K562 (cell line): ENCODE measurements at regions not wholly inside any gene's neighbourhood (a gene's known extent, or its start where the extent isn't known, plus 50 kb on each side); places are given as distances from the start of the nearest gene placed in this dataset.

Source experiments
- CHD4 ChIP-seq: fragments of 200-600 bp; sonication (generic); IDR thresholded peaks from 3 replicates; pipeline ENCODE4 v1.6.1; 2012; ENCODE audit warnings: low read depth, mild to moderate bottlenecking, mixed read lengths, low read length, inconsistent platforms; ENCODE audit not compliant: insufficient read depth, insufficient replicate concordance, poor library complexity, severe bottlenecking
- EZH2 ChIP-seq: IDR thresholded peaks from 2 replicates; pipeline ENCODE4 v1.6.1; 2012; ENCODE audit warnings: low read depth, mild to moderate bottlenecking, inconsistent platforms, low read length, borderline replicate concordance
- HDAC3 ChIP-seq: fragments of 450-650 bp; IDR thresholded peaks from 2 replicates; pipeline ENCODE4 v1.6.1; 2018; ENCODE audit warnings: borderline replicate concordance, mild to moderate bottlenecking, moderate library complexity; ENCODE audit not compliant: partially characterized antibody
- JUND ChIP-seq, 2 experiments: IDR thresholded peaks; 2 replicates in 1 of 2; 3 replicates in 1 of 2; pipeline ENCODE4 v1.6.1; 2011; ENCODE audit warnings: borderline replicate concordance in 2 of 2, low read depth in 2 of 2, low read length in 2 of 2, improper control_type of control experiment in 1 of 2, missing biosample characterization in 1 of 2, missing genetic modification characterization in 1 of 2, missing genetic modification reagents in 1 of 2
- MTA1 ChIP-seq: fragments of 450-650 bp; IDR thresholded peaks from 2 replicates; pipeline ENCODE4 v1.6.1; 2017; ENCODE audit warnings: borderline replicate concordance
- PCBP2 ChIP-seq: fragments of 200-400 bp; formaldehyde crosslinking; IDR thresholded peaks from 2 replicates; pipeline ENCODE4 v1.6.1; 2018; ENCODE audit warnings: low read length, low read depth, mild to moderate bottlenecking, moderate library complexity; ENCODE audit not compliant: poor library complexity, severe bottlenecking
- TEAD4 ChIP-seq, 2 experiments: sonication (generic) in 1 of 2; formaldehyde crosslinking in 1 of 2; IDR thresholded peaks; 2 replicates each; pipeline versions ENCODE4 v1.6.1 to v1.8.0; 2012 to 2022; ENCODE audit warnings: borderline replicate concordance in 1 of 2, inconsistent platforms in 1 of 2, low read length in 1 of 2, mild to moderate bottlenecking in 1 of 2, missing genetic modification reagents in 1 of 2
- ZNF79 ChIP-seq: fragments of 250-450 bp; sonication (Bioruptor Pico); IDR thresholded peaks from 2 replicates; pipeline ENCODE4 v1.4.0; 2020; ENCODE audit warnings: low read depth, mild to moderate bottlenecking, moderate library complexity
- TF ChIP-seq, protein P1 (sequence below): sonication (generic); formaldehyde crosslinking; IDR thresholded peaks from 2 replicates; pipeline ENCODE4 v1.5.0; 2020; ENCODE audit warnings: missing genetic modification reagents

DNA sequence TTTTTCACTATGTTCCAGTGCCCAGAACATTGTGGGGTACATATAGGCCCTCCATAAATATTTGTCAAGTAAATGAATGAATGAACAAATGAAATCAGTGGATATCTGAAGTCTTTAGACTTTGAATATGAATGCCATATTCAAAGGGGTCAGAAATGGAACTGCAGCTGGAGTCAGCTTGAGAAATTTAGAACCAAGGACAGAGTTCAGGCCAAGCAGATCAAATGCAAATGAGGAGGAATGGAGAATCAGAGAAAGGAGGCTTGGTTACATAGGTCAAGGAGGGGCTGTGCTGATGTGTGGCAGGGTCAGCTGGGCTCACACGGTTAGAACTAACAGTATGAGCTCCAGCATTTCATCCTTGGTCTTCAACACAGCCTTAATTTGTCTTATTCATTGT is 104.0 kb upstream of the SEL1L start:
- TF ChIP-seq JUND (IDR thresholded peaks at IDR 0.05; ENCODE audit: borderline replicate concordance, low read depth, low read length) (no peak), JUND (tag; IDR thresholded peaks at IDR 0.05; ENCODE audit: borderline replicate concordance, low read depth, low read length) (no peak), TEAD4 (IDR thresholded peaks at IDR 0.05; ENCODE audit: low read length) (no peak), TEAD4 (CRISPR knock-in tag; IDR thresholded peaks at IDR 0.05; ENCODE audit: borderline replicate concordance) (no peak), EZH2 (no peak), CHD4 (no peak), HDAC3 (no peak), ZNF79 (CRISPR knock-in tag) (no peak), PCBP2 (no peak), MTA1 (no peak)
- TF ChIP-seq, protein P1, sequence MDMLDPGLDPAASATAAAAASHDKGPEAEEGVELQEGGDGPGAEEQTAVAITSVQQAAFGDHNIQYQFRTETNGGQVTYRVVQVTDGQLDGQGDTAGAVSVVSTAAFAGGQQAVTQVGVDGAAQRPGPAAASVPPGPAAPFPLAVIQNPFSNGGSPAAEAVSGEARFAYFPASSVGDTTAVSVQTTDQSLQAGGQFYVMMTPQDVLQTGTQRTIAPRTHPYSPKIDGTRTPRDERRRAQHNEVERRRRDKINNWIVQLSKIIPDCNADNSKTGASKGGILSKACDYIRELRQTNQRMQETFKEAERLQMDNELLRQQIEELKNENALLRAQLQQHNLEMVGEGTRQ (CRISPR knock-in tag) = no peak
